ENCODE measurements at regions not wholly inside any gene's neighbourhood (a gene's known extent, or its start where the extent isn't known, plus 50 kb on each side); places are given as distances from the start of the nearest gene placed in this dataset.

GRCh38 chr2:222352981-222353380, 54.2 kb upstream of the PAX3 start:
- no peak for TF ChIP-seq POLR2A (IDR thresholded peaks at IDR 0.05; ENCODE audit: low read length)
- no peak for TF ChIP-seq GATA1 (IDR thresholded peaks at IDR 0.05; ENCODE audit: low read depth, low read length)
